ENCODE measurements at regions not wholly inside any gene's neighbourhood (a gene's known extent, or its start where the extent isn't known, plus 50 kb on each side); places are given as distances from the start of the nearest gene placed in this dataset.

- no peak overlapping the region for H3K56ac ChIP-seq (ENCODE audit: extremely low read depth, insufficient read depth, low read length)
- no peak for ATAC-seq (ENCODE audit: low read depth)
- CTCF ChIA-PET, result no interaction called here
Measured at GRCh38 chr14:22487941-22488340, 101.1 kb downstream of the DAD1 start.

More at GRCh38 chr14:22487941-22488340, 101.1 kb downstream of the DAD1 start:
- peaks cover 86% of the 10 kb centered on the region for H3K27me3 ChIP-seq (ENCODE audit: control insufficient read depth, insufficient read depth, low read length)
- no peak overlapping the region for H2AFZ ChIP-seq (replicated peaks; ENCODE audit: low read length, poor library complexity)
- no peak overlapping the region for H2BK20ac ChIP-seq (ENCODE audit: low read depth, low read length)
- no peak overlapping the region for H2AK9ac ChIP-seq (replicated peaks; ENCODE audit: low read depth, low read length, poor library complexity)
- TF ChIP-seq POLR2A (IDR thresholded peaks at IDR 0.05; ENCODE audit: low read depth, low read length), result no peak
- TF ChIP-seq BHLHE40 (IDR thresholded peaks at IDR 0.05; ENCODE audit: low read depth, low read length), result no peak
- no peak for TF ChIP-seq MAZ (IDR thresholded peaks at IDR 0.05; ENCODE audit: borderline replicate concordance, low read depth, low read length)
- no peak for TF ChIP-seq RAD21 (IDR thresholded peaks at IDR 0.05; ENCODE audit: low read length)
- no peak for TF ChIP-seq CHD1 (IDR thresholded peaks at IDR 0.05; ENCODE audit: low read depth, low read length)
- no peak for TF ChIP-seq SMC3 (IDR thresholded peaks at IDR 0.05; ENCODE audit: low read depth, low read length)
- TF ChIP-seq ELK1 (IDR thresholded peaks at IDR 0.05; ENCODE audit: borderline replicate concordance, low read depth, low read length), result no peak
- TF ChIP-seq FOS (IDR thresholded peaks at IDR 0.05; ENCODE audit: low read depth, low read length), result no peak
- TF ChIP-seq MAFK (IDR thresholded peaks at IDR 0.05; ENCODE audit: low read depth, low read length), result no peak
- TF ChIP-seq, protein P1, sequence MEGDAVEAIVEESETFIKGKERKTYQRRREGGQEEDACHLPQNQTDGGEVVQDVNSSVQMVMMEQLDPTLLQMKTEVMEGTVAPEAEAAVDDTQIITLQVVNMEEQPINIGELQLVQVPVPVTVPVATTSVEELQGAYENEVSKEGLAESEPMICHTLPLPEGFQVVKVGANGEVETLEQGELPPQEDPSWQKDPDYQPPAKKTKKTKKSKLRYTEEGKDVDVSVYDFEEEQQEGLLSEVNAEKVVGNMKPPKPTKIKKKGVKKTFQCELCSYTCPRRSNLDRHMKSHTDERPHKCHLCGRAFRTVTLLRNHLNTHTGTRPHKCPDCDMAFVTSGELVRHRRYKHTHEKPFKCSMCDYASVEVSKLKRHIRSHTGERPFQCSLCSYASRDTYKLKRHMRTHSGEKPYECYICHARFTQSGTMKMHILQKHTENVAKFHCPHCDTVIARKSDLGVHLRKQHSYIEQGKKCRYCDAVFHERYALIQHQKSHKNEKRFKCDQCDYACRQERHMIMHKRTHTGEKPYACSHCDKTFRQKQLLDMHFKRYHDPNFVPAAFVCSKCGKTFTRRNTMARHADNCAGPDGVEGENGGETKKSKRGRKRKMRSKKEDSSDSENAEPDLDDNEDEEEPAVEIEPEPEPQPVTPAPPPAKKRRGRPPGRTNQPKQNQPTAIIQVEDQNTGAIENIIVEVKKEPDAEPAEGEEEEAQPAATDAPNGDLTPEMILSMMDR (conservative IDR thresholded peaks at IDR 0.05; ENCODE audit: low read depth, low read length), result no peak
- TF ChIP-seq, protein P2, sequence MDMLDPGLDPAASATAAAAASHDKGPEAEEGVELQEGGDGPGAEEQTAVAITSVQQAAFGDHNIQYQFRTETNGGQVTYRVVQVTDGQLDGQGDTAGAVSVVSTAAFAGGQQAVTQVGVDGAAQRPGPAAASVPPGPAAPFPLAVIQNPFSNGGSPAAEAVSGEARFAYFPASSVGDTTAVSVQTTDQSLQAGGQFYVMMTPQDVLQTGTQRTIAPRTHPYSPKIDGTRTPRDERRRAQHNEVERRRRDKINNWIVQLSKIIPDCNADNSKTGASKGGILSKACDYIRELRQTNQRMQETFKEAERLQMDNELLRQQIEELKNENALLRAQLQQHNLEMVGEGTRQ (IDR thresholded peaks at IDR 0.05; ENCODE audit: low read depth, low read length), result no peak
- TF ChIP-seq MXI1 (IDR thresholded peaks at IDR 0.05; ENCODE audit: borderline replicate concordance, low read depth, low read length), result no peak
- TF ChIP-seq RFX5 (IDR thresholded peaks at IDR 0.05; ENCODE audit: low read depth, low read length), result no peak
- no peak for TF ChIP-seq RCOR1 (IDR thresholded peaks at IDR 0.05; ENCODE audit: insufficient replicate concordance, low read length)
- no peak for TF ChIP-seq CEBPB (IDR thresholded peaks at IDR 0.05; ENCODE audit: low read depth, low read length)
- H3K4me3 ChIP-seq (ENCODE audit: insufficient read depth, low read depth, low read length), result no peak overlapping the region
- 14% methylated on average over 1 of the region's 1 CpG; no CpG with 5 or more reads in 1 of the 2 experiments for WGBS, 2 experiments (ENCODE audit: extremely low coverage in 2 of 2, insufficient read length in 1 of 2)
- no peaks in the 10 kb centered on the region for H3K9me1 ChIP-seq (ENCODE audit: insufficient read depth, low read length)
- intact Hi-C loops (cut with micrococcal nuclease) (no loop called here), dilution Hi-C loops (cut with HindIII; ENCODE audit: low sequenced_read_pairs, unreplicated experiment) (no loop called here), in situ Hi-C loops (cut with MboI; ENCODE audit: low sequenced_read_pairs) (no loop called here)
- no peak overlapping the region for H3K4ac ChIP-seq (ENCODE audit: low read depth, low read length)
- H2BK5ac ChIP-seq (ENCODE audit: low read depth, low read length, poor library complexity, severe bottlenecking), result no peak overlapping the region
- H2BK15ac ChIP-seq (ENCODE audit: low read depth, low read length), result no peak overlapping the region
- no peak overlapping the region for H4K8ac ChIP-seq (ENCODE audit: low read depth in 2 of 2, low read length in 2 of 2)
- H3K9me3 ChIP-seq (ENCODE audit: control insufficient read depth, insufficient read depth, low read length), result no peaks in the 10 kb centered on the region
- no peak overlapping the region for H2AK5ac ChIP-seq (ENCODE audit: low read depth, low read length)
- H4K5ac ChIP-seq (ENCODE audit: low read depth, low read length), result no peak overlapping the region
- no peaks in the 10 kb centered on the region for H3K36me3 ChIP-seq (ENCODE audit: control insufficient read depth, insufficient read depth, low read length)
- no peak overlapping the region for H3K14ac ChIP-seq (replicated peaks; ENCODE audit: low read depth, low read length)
- H4K91ac ChIP-seq (ENCODE audit: insufficient read depth, low read depth, low read length), result no peak overlapping the region
- H3K4me1 ChIP-seq (ENCODE audit: control insufficient read depth, insufficient read depth, low read length), result no peaks in the 10 kb centered on the region
- BruUV-seq (replicated peaks), result no TSS peak
- no peak overlapping the region for H3K4me2 ChIP-seq (ENCODE audit: low read depth, low read length)
- no peaks in the 10 kb centered on the region for H3K79me1 ChIP-seq (ENCODE audit: low read depth in 1 of 2, low read length in 2 of 2)
- no peak overlapping the region for H3K23ac ChIP-seq (ENCODE audit: low read depth, low read length)
- no peak overlapping the region for H3K27ac ChIP-seq (ENCODE audit: insufficient read depth, low read length)
- no peak overlapping the region for H3K18ac ChIP-seq (ENCODE audit: low read depth, low read length)
- no peak for DNase-seq
- no peak overlapping the region for H3K9ac ChIP-seq (ENCODE audit: low read depth, low read length)
- POLR2A ChIA-PET (ENCODE audit: unreplicated experiment), result no interaction called here
- H4K20me1 ChIP-seq (ENCODE audit: insufficient read depth, low read length), result no peaks in the 10 kb centered on the region
- H2BK120ac ChIP-seq (ENCODE audit: low read depth, low read length), result no peak overlapping the region

All from IMR-90 (cell line).